ENCODE measurements at regions not wholly inside any gene's neighbourhood (a gene's known extent, or its start where the extent isn't known, plus 50 kb on each side); places are given as distances from the start of the nearest gene placed in this dataset.

- no peak overlapping the region for H3K4me3 ChIP-seq (ENCODE audit: severe bottlenecking)
- H3K27me3 ChIP-seq (ENCODE audit: insufficient read depth, poor library complexity, severe bottlenecking): no peaks in the 10 kb centered on the region
- no peak overlapping the region for H3K27ac ChIP-seq (ENCODE audit: poor library complexity, severe bottlenecking)
- ATAC-seq (ENCODE audit: low read depth) (no peak), DNase-seq (ENCODE audit: low spot score) (no peak)
- no peaks in the 10 kb centered on the region for H3K4me1 ChIP-seq (ENCODE audit: insufficient read depth, poor library complexity, severe bottlenecking)
- no peaks in the 10 kb centered on the region for H3K36me3 ChIP-seq (ENCODE audit: low read depth)
- H3K9me3 ChIP-seq (ENCODE audit: severe bottlenecking): no peaks in the 10 kb centered on the region
- TF ChIP-seq, protein P1, sequence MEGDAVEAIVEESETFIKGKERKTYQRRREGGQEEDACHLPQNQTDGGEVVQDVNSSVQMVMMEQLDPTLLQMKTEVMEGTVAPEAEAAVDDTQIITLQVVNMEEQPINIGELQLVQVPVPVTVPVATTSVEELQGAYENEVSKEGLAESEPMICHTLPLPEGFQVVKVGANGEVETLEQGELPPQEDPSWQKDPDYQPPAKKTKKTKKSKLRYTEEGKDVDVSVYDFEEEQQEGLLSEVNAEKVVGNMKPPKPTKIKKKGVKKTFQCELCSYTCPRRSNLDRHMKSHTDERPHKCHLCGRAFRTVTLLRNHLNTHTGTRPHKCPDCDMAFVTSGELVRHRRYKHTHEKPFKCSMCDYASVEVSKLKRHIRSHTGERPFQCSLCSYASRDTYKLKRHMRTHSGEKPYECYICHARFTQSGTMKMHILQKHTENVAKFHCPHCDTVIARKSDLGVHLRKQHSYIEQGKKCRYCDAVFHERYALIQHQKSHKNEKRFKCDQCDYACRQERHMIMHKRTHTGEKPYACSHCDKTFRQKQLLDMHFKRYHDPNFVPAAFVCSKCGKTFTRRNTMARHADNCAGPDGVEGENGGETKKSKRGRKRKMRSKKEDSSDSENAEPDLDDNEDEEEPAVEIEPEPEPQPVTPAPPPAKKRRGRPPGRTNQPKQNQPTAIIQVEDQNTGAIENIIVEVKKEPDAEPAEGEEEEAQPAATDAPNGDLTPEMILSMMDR (IDR thresholded peaks at IDR 0.05; ENCODE audit: poor library complexity, severe bottlenecking): no peak
These were observed 319.8 kb downstream of the FOXO1 start for GRCh38 chr13:40346592-40346991.

GRCh38 chr13:40348096-40348679, 318.3 kb downstream of the FOXO1 start:
- Histone ChIP-seq H3K9me3 (ENCODE audit: severe bottlenecking) (no peaks in the 10 kb centered on the region), H3K4me3 (ENCODE audit: severe bottlenecking) (no peak overlapping the region), H3K4me1 (ENCODE audit: insufficient read depth, poor library complexity, severe bottlenecking) (no peaks in the 10 kb centered on the region), H3K27ac (ENCODE audit: poor library complexity, severe bottlenecking) (no peak overlapping the region), H3K36me3 (ENCODE audit: low read depth) (no peaks in the 10 kb centered on the region), H3K27me3 (ENCODE audit: insufficient read depth, poor library complexity, severe bottlenecking) (no peaks in the 10 kb centered on the region)
- TF ChIP-seq, protein P1 (IDR thresholded peaks at IDR 0.05; ENCODE audit: poor library complexity, severe bottlenecking): no peak
- ATAC-seq (ENCODE audit: low read depth) (no peak), DNase-seq (ENCODE audit: low spot score) (no peak)

DNA sequence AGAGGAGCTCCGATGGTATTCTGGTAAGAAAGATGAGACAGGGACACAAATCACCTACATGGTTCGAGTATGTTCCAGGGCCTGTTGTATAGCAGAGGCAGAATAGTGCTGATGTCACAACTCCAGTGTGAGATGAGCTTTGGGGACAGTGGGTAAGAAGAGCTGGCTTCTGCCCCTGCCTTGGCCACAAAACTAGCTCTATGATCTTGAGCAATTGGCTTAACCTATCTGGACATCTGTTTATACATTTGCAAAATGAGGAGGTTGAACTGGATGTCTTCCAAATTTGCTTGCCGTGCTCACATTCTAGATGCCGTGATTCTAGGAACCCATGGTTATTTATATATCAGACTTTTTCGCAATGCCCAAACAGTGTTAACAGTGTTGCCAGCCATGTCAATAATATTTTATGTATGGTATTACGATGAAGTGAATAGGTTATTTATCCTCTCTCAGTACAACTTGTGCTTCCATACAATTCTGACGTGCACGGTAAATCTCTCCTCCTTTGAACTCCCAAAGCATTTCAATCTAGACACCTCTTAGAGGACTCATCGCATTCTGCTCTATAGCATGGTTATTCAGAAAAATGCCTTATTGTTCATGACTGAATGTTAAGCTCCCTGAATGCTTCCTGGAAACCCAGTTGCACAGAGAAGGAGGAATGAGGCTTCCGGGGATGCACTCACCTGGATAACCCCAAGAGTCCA, 316.0 kb downstream of the FOXO1 start:
- Histone ChIP-seq H3K27ac (ENCODE audit: poor library complexity, severe bottlenecking) (no peak overlapping the region), H3K27me3 (ENCODE audit: insufficient read depth, poor library complexity, severe bottlenecking) (no peaks in the 10 kb centered on the region), H3K4me3 (ENCODE audit: severe bottlenecking) (no peak overlapping the region), H3K4me1 (ENCODE audit: insufficient read depth, poor library complexity, severe bottlenecking) (no peaks in the 10 kb centered on the region), H3K36me3 (ENCODE audit: low read depth) (no peaks in the 10 kb centered on the region), H3K9me3 (ENCODE audit: severe bottlenecking) (no peaks in the 10 kb centered on the region)
- DNase-seq (ENCODE audit: low spot score) (no peak), ATAC-seq (ENCODE audit: low read depth) (no peak)
- TF ChIP-seq, protein P1 (IDR thresholded peaks at IDR 0.05; ENCODE audit: poor library complexity, severe bottlenecking): no peak

- Histone ChIP-seq H3K4me3 (ENCODE audit: severe bottlenecking) (no peak overlapping the region), H3K9me3 (ENCODE audit: severe bottlenecking) (no peaks in the 10 kb centered on the region), H3K27ac (ENCODE audit: poor library complexity, severe bottlenecking) (no peak overlapping the region), H3K27me3 (ENCODE audit: insufficient read depth, poor library complexity, severe bottlenecking) (no peaks in the 10 kb centered on the region), H3K4me1 (ENCODE audit: insufficient read depth, poor library complexity, severe bottlenecking) (no peaks in the 10 kb centered on the region), H3K36me3 (ENCODE audit: low read depth) (no peaks in the 10 kb centered on the region)
- DNase-seq (ENCODE audit: low spot score) (no peak), ATAC-seq (ENCODE audit: low read depth) (no peak)
- TF ChIP-seq, protein P1 (IDR thresholded peaks at IDR 0.05; ENCODE audit: poor library complexity, severe bottlenecking): no peak
These were observed 314.7 kb downstream of the FOXO1 start for GRCh38 chr13:40351537-40352379.

Data from RWPE2 (cell line).